Ishikawa (cell line): ENCODE measurements at regions not wholly inside any gene's neighbourhood (a gene's known extent, or its start where the extent isn't known, plus 50 kb on each side); places are given as distances from the start of the nearest gene placed in this dataset.

Experiments
- RAD21 ChIP-seq: IDR thresholded peaks from 2 replicates; pipeline ENCODE4 v1.6.1; 2012; ENCODE audit warnings: low read depth
- TEAD4 ChIP-seq: IDR thresholded peaks from 2 replicates; pipeline ENCODE4 v1.6.1; 2012
- YY1 ChIP-seq: IDR thresholded peaks from 2 replicates; pipeline ENCODE4 v1.6.1; 2012; ENCODE audit warnings: low read depth

DNA sequence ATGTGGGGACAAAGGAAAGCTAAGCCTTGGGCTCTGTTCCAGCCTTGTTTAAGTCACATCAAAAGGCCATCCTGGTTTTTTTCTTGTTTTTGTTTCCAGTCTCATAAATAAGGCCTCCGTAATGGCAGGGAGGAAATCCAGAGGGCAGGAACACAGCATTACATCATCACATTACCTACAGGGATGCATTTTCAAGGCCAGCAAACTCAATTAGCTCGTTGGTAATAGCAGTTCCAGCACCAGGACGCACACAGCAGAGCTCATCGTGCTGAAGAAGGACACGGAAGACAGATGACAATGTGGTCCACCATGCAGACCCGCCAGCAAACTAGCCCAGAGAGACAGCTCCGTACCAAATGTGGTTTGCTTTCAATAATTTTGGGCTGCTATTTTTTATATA lies 1209.2 kb downstream of the TYW1 start:
- TF ChIP-seq RAD21 (no peak), TEAD4 (no peak), YY1 (no peak)
